ENCODE measurements at regions not wholly inside any gene's neighbourhood (a gene's known extent, or its start where the extent isn't known, plus 50 kb on each side); places are given as distances from the start of the nearest gene placed in this dataset.
"Not testable (repeated sequence)": the region's sequence is repeated elsewhere in the genome, so short reads cannot be mapped to it uniquely, and the experiment has no call there.

- Mint-ChIP-seq H3K36me3 (ENCODE audit: insufficient read depth) (peaks cover 4% of the 10 kb centered on the region), H3K4me1 (no peaks in the 10 kb centered on the region), H3K9me3 (peaks cover 5% of the 10 kb centered on the region), H3K27ac (ENCODE audit: low read depth) (no peak overlapping the region), H3K4me3 (no peak overlapping the region), H3K27me3 (no peaks in the 10 kb centered on the region)
- no peak for ATAC-seq (replicated peaks; ENCODE audit: extremely low read depth, poor library complexity, severe bottlenecking)
- DNase-seq (ENCODE audit: low spot score in 2 of 2): no peak
Measured at GRCh38 chr7:51878865-51879264, 562.3 kb upstream of the COBL start.

- no peaks in the 10 kb centered on the region for H3K36me3 Mint-ChIP-seq (ENCODE audit: insufficient read depth)
- ATAC-seq (replicated peaks; ENCODE audit: extremely low read depth, poor library complexity, severe bottlenecking): no peak
- H3K9me3 Mint-ChIP-seq: peaks cover 18% of the 10 kb centered on the region
- H3K27ac Mint-ChIP-seq (ENCODE audit: low read depth): no peak overlapping the region
- H3K4me3 Mint-ChIP-seq: no peak overlapping the region
- H3K27me3 Mint-ChIP-seq: no peaks in the 10 kb centered on the region
- H3K4me1 Mint-ChIP-seq: no peaks in the 10 kb centered on the region
- DNase-seq (ENCODE audit: low spot score in 2 of 2): no peak
Measured at GRCh38 chr7:51869452-51869851, 552.8 kb upstream of the COBL start.

- DNase-seq (ENCODE audit: low spot score in 2 of 2) (no peak), ATAC-seq (replicated peaks; ENCODE audit: extremely low read depth, poor library complexity, severe bottlenecking) (no peak)
- peaks cover 12% of the 10 kb centered on the region for H3K9me3 Mint-ChIP-seq
- no peak overlapping the region for H3K27ac Mint-ChIP-seq (ENCODE audit: low read depth)
- H3K36me3 Mint-ChIP-seq (ENCODE audit: insufficient read depth): no peaks in the 10 kb centered on the region
- no peaks in the 10 kb centered on the region for H3K4me1 Mint-ChIP-seq
- H3K4me3 Mint-ChIP-seq: no peak overlapping the region
- no peaks in the 10 kb centered on the region for H3K27me3 Mint-ChIP-seq
Measured at GRCh38 chr7:51867117-51867516, 550.5 kb upstream of the COBL start.

GRCh38 chr7:51860305-51860704 is 543.7 kb upstream of the COBL start:
- no peaks in the 10 kb centered on the region for H3K27me3 Mint-ChIP-seq
- ATAC-seq (replicated peaks; ENCODE audit: extremely low read depth, poor library complexity, severe bottlenecking): no peak
- H3K4me3 Mint-ChIP-seq: no peak overlapping the region
- H3K27ac Mint-ChIP-seq (ENCODE audit: low read depth): no peak overlapping the region
- H3K36me3 Mint-ChIP-seq (ENCODE audit: insufficient read depth): no peaks in the 10 kb centered on the region
- H3K4me1 Mint-ChIP-seq: no peaks in the 10 kb centered on the region
- DNase-seq (ENCODE audit: low spot score in 2 of 2): no peak
- H3K9me3 Mint-ChIP-seq: no peaks in the 10 kb centered on the region

GRCh38 chr7:51850126-51850525 is 533.5 kb upstream of the COBL start:
- Mint-ChIP-seq H3K9me3 (no peaks in the 10 kb centered on the region), H3K27me3 (no peaks in the 10 kb centered on the region), H3K4me3 (no peak overlapping the region), H3K36me3 (ENCODE audit: insufficient read depth) (no peaks in the 10 kb centered on the region), H3K27ac (ENCODE audit: low read depth) (no peak overlapping the region), H3K4me1 (no peaks in the 10 kb centered on the region)
- ATAC-seq (replicated peaks; ENCODE audit: extremely low read depth, poor library complexity, severe bottlenecking) (no peak), DNase-seq (ENCODE audit: low spot score in 2 of 2) (no peak)

GRCh38 chr7:51847461-51848134 is 531.0 kb upstream of the COBL start:
- H3K9me3 Mint-ChIP-seq: peaks cover 6% of the 10 kb centered on the region

GRCh38 chr7:51839130-51839529 is 522.5 kb upstream of the COBL start:
- DNase-seq (ENCODE audit: low spot score in 2 of 2); H3K4me3 Mint-ChIP-seq; H3K4me1 Mint-ChIP-seq; ATAC-seq (replicated peaks; ENCODE audit: extremely low read depth, poor library complexity, severe bottlenecking); H3K27ac Mint-ChIP-seq (ENCODE audit: low read depth); H3K36me3 Mint-ChIP-seq (ENCODE audit: insufficient read depth); H3K27me3 Mint-ChIP-seq: not testable (repeated sequence)
- peaks cover 24% of the 10 kb centered on the region for H3K9me3 Mint-ChIP-seq

More at GRCh38 chr7:51847461-51848134, 531.0 kb upstream of the COBL start:
- ATAC-seq (replicated peaks; ENCODE audit: extremely low read depth, poor library complexity, severe bottlenecking): no peak
- Mint-ChIP-seq H3K4me1 (no peaks in the 10 kb centered on the region), H3K36me3 (ENCODE audit: insufficient read depth) (no peaks in the 10 kb centered on the region), H3K27ac (ENCODE audit: low read depth) (no peak overlapping the region), H3K4me3 (no peak overlapping the region), H3K27me3 (no peaks in the 10 kb centered on the region)
- no peak for DNase-seq (ENCODE audit: low spot score in 2 of 2)

- H3K4me1 Mint-ChIP-seq: no peaks in the 10 kb centered on the region
- ATAC-seq (replicated peaks; ENCODE audit: extremely low read depth, poor library complexity, severe bottlenecking): no peak
Measured at GRCh38 chr7:51827631-51828030, 511.0 kb upstream of the COBL start.

GRCh38 chr7:51824050-51824449 is 507.4 kb upstream of the COBL start:
- Mint-ChIP-seq H3K9me3 (peaks cover 29% of the 10 kb centered on the region), H3K27ac (ENCODE audit: low read depth) (no peak overlapping the region), H3K36me3 (ENCODE audit: insufficient read depth) (no peaks in the 10 kb centered on the region), H3K27me3 (no peaks in the 10 kb centered on the region), H3K4me3 (no peak overlapping the region), H3K4me1 (no peaks in the 10 kb centered on the region)
- DNase-seq (ENCODE audit: low spot score in 2 of 2) (no peak), ATAC-seq (replicated peaks; ENCODE audit: extremely low read depth, poor library complexity, severe bottlenecking) (no peak)

More at GRCh38 chr7:51827631-51828030, 511.0 kb upstream of the COBL start:
- peaks cover 34% of the 10 kb centered on the region for H3K9me3 Mint-ChIP-seq
- H3K27me3 Mint-ChIP-seq: no peaks in the 10 kb centered on the region
- H3K36me3 Mint-ChIP-seq (ENCODE audit: insufficient read depth): no peaks in the 10 kb centered on the region
- H3K27ac Mint-ChIP-seq (ENCODE audit: low read depth): no peak overlapping the region
- no peak for DNase-seq (ENCODE audit: low spot score in 2 of 2)
- H3K4me3 Mint-ChIP-seq: no peak overlapping the region

- ATAC-seq (replicated peaks; ENCODE audit: extremely low read depth, poor library complexity, severe bottlenecking) (no peak), DNase-seq (ENCODE audit: low spot score in 2 of 2) (no peak)
- Mint-ChIP-seq H3K4me3 (no peak overlapping the region), H3K27ac (ENCODE audit: low read depth) (no peak overlapping the region), H3K36me3 (ENCODE audit: insufficient read depth) (no peaks in the 10 kb centered on the region), H3K9me3 (peaks cover 27% of the 10 kb centered on the region), H3K4me1 (no peaks in the 10 kb centered on the region), H3K27me3 (no peaks in the 10 kb centered on the region)
Measured at GRCh38 chr7:51823437-51823836, 506.8 kb upstream of the COBL start.

GRCh38 chr7:51817694-51818225 is 501.2 kb upstream of the COBL start:
- DNase-seq (ENCODE audit: low spot score in 2 of 2): no peak
- Mint-ChIP-seq H3K27ac (ENCODE audit: low read depth) (no peak overlapping the region), H3K4me3 (no peak overlapping the region), H3K9me3 (no peaks in the 10 kb centered on the region), H3K36me3 (ENCODE audit: insufficient read depth) (no peaks in the 10 kb centered on the region), H3K4me1 (no peaks in the 10 kb centered on the region), H3K27me3 (no peaks in the 10 kb centered on the region)
- no peak for ATAC-seq (replicated peaks; ENCODE audit: extremely low read depth, poor library complexity, severe bottlenecking)

- H3K27ac Mint-ChIP-seq (ENCODE audit: low read depth); H3K36me3 Mint-ChIP-seq (ENCODE audit: insufficient read depth); ATAC-seq (replicated peaks; ENCODE audit: extremely low read depth, poor library complexity, severe bottlenecking); H3K4me1 Mint-ChIP-seq; DNase-seq (ENCODE audit: low spot score in 2 of 2); H3K4me3 Mint-ChIP-seq; H3K27me3 Mint-ChIP-seq: not testable (repeated sequence)
- H3K9me3 Mint-ChIP-seq: peaks cover 17% of the 10 kb centered on the region
Measured at GRCh38 chr7:51805783-51806431, 489.3 kb upstream of the COBL start.

- Mint-ChIP-seq H3K36me3 (ENCODE audit: insufficient read depth) (no peaks in the 10 kb centered on the region), H3K27ac (ENCODE audit: low read depth) (no peak overlapping the region), H3K4me1 (no peaks in the 10 kb centered on the region), H3K4me3 (no peak overlapping the region), H3K27me3 (no peaks in the 10 kb centered on the region), H3K9me3 (peaks cover 17% of the 10 kb centered on the region)
- DNase-seq (ENCODE audit: low spot score in 2 of 2) (no peak), ATAC-seq (replicated peaks; ENCODE audit: extremely low read depth, poor library complexity, severe bottlenecking) (no peak)
Measured at GRCh38 chr7:51802718-51803117, 486.1 kb upstream of the COBL start.

All from central memory CD8-positive, alpha-beta T cell (primary cell).